Trophoblast cell (in vitro differentiated cells and primary cell): ENCODE measurements at regions not wholly inside any gene's neighbourhood (a gene's known extent, or its start where the extent isn't known, plus 50 kb on each side); places are given as distances from the start of the nearest gene placed in this dataset.

Experiments used
- DNase-seq, 2 donors: peaks; one replicate each; pipeline ENCODE4 v3.0.0-alpha.2; 2016
- H2AFZ ChIP-seq: 2 replicates; pipeline ENCODE4 v1.6.1; 2013; ENCODE audit warnings: low read length, moderate library complexity, mild to moderate bottlenecking; ENCODE audit not compliant: insufficient read depth, poor library complexity
- H2AK5ac ChIP-seq: 2 replicates; pipeline ENCODE4 v1.6.1; 2013; ENCODE audit warnings: mild to moderate bottlenecking, low read length
- H2BK120ac ChIP-seq: 2 replicates; pipeline ENCODE4 v1.6.1; 2013; ENCODE audit warnings: low read length, mild to moderate bottlenecking, moderate library complexity; ENCODE audit not compliant: insufficient read depth, poor library complexity
- H2BK12ac ChIP-seq: 2 replicates; pipeline ENCODE4 v1.6.1; 2013; ENCODE audit warnings: mild to moderate bottlenecking, low read length, moderate library complexity
- H2BK5ac ChIP-seq: 2 replicates; pipeline ENCODE4 v1.6.1; 2013; ENCODE audit warnings: low read length, low read depth, moderate library complexity, mild to moderate bottlenecking; ENCODE audit not compliant: poor library complexity
- H3K14ac ChIP-seq: 2 replicates; pipeline ENCODE4 v1.6.1; 2013; ENCODE audit warnings: mild to moderate bottlenecking, low read length
- H3K18ac ChIP-seq: 2 replicates; pipeline ENCODE4 v1.6.1; 2013; ENCODE audit warnings: mild to moderate bottlenecking, low read length
- H3K23ac ChIP-seq: 2 replicates; pipeline ENCODE4 v1.6.1; 2013; ENCODE audit warnings: low read length
- H3K27ac ChIP-seq: 2 replicates; pipeline ENCODE4 v1.5.1; 2013; ENCODE audit warnings: low read depth, mild to moderate bottlenecking, inconsistent platforms, low read length, moderate library complexity
- H3K27me3 ChIP-seq: 2 replicates; pipeline ENCODE4 v1.6.1; 2013; ENCODE audit warnings: inconsistent platforms, mild to moderate bottlenecking, low read length, moderate library complexity; ENCODE audit not compliant: insufficient read depth
- H3K36me3 ChIP-seq, 2 experiments: 1 replicate in 1 of 2; 2 replicates in 1 of 2; pipeline ENCODE4 v1.6.1; 2013; ENCODE audit warnings: low read length in 2 of 2, mild to moderate bottlenecking in 2 of 2, moderate library complexity in 1 of 2; ENCODE audit not compliant: insufficient read depth in 2 of 2, control insufficient read depth in 1 of 2
- H3K4ac ChIP-seq: 2 replicates; pipeline ENCODE4 v1.6.1; 2013; ENCODE audit warnings: low read depth, mild to moderate bottlenecking, low read length, moderate library complexity
- H3K4me1 ChIP-seq, 2 experiments: 1 replicate in 1 of 2; 2 replicates in 1 of 2; pipeline ENCODE4 v1.6.1; 2013; ENCODE audit warnings: low read length in 2 of 2, mild to moderate bottlenecking in 2 of 2, moderate library complexity in 1 of 2; ENCODE audit not compliant: insufficient read depth in 2 of 2, control insufficient read depth in 1 of 2
- H3K4me2 ChIP-seq: 2 replicates; pipeline ENCODE4 v1.6.1; 2013; ENCODE audit warnings: inconsistent platforms, mild to moderate bottlenecking, low read length, moderate library complexity
- H3K4me3 ChIP-seq: 2 replicates; pipeline ENCODE4 v1.5.1; 2013; ENCODE audit warnings: mild to moderate bottlenecking, low read depth, low read length, inconsistent platforms
- H3K79me1 ChIP-seq: one replicate; pipeline ENCODE4 v1.6.1; 2013; ENCODE audit warnings: low read length
- H3K79me2 ChIP-seq: 2 replicates; pipeline ENCODE4 v1.6.1; 2013; ENCODE audit warnings: low read length, mild to moderate bottlenecking; ENCODE audit not compliant: control insufficient read depth, insufficient read depth, poor library complexity
- H3K9ac ChIP-seq: 2 replicates; pipeline ENCODE4 v1.6.1; 2013; ENCODE audit warnings: mild to moderate bottlenecking, low read length
- H3K9me3 ChIP-seq: 2 replicates; pipeline ENCODE4 v1.6.1; 2013; ENCODE audit warnings: low read depth, mild to moderate bottlenecking, control low read depth, inconsistent platforms, low read length; ENCODE audit not compliant: insufficient read depth
- H4K12ac ChIP-seq: 2 replicates; pipeline ENCODE4 v1.6.1; 2013; ENCODE audit warnings: low read depth, mild to moderate bottlenecking, low read length, moderate library complexity
- H4K8ac ChIP-seq: 2 replicates; pipeline ENCODE4 v1.6.1; 2013; ENCODE audit warnings: low read depth, mild to moderate bottlenecking, low read length, moderate library complexity
- H4K91ac ChIP-seq: one replicate; pipeline ENCODE4 v1.6.1; 2013; ENCODE audit warnings: low read depth, mild to moderate bottlenecking, low read length, moderate library complexity
- WGBS: extraction: QIAGEN DNeasy Blood & Tissue Kit; methylation state at CpG from one replicate; pipeline ENCODE4 v1.1.7; 2013; ENCODE audit warnings: missing lambda C conversion rate; ENCODE audit not compliant: insufficient read length, insufficient coverage; ENCODE audit errors: extremely low coverage; 5-methylcytosine and 5-hydroxymethylcytosine counted together

DNA sequence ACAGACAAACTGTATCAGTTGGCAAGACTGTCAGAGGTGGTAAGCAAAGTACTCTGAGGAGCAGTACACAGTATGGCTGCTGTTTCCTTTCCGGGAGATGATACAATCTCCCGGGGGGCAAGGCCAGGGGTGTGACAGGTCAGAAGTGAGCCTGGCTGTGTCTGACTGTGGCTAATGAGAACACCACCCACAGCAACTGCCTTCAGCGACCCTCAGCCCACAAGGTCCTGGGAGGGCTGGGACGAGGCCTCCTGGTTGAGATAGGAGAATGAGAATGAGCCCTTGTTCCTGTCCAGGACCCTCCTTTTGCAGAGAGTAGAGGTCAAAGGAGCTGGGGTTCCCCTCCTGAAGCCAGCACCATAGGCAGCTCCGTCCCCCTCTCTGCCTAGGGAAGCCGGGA is 421.7 kb downstream of the TCERG1L start:
- no peak overlapping the region for H3K4me3 ChIP-seq
- no peak overlapping the region for H2AFZ ChIP-seq
- no peak for DNase-seq
- no peaks in the 10 kb centered on the region for H3K79me2 ChIP-seq
- H3K9me3 ChIP-seq = no peaks in the 10 kb centered on the region
- no peak overlapping the region for H3K4ac ChIP-seq
- H3K27ac ChIP-seq = no peak overlapping the region
- H3K27me3 ChIP-seq = no peaks in the 10 kb centered on the region
- H3K23ac ChIP-seq = no peak overlapping the region
- H2BK12ac ChIP-seq = no peak overlapping the region
- H3K14ac ChIP-seq = no peak overlapping the region
- H4K91ac ChIP-seq = no peak overlapping the region
- H3K18ac ChIP-seq = no peak overlapping the region
- H2AK5ac ChIP-seq = no peak overlapping the region
- H4K8ac ChIP-seq = no peak overlapping the region
- H4K12ac ChIP-seq = no peak overlapping the region
- no CpG with 5 or more reads among the region's 6 CpGs for WGBS
- no peak overlapping the region for H3K4me2 ChIP-seq
- peaks cover 2 to 3% of the 10 kb centered on the region in 2 experiments for H3K4me1 ChIP-seq
- H3K79me1 ChIP-seq = peaks cover 2% of the 10 kb centered on the region
- H3K36me3 ChIP-seq = no peaks in the 10 kb centered on the region
- H2BK120ac ChIP-seq = no peak overlapping the region
- H3K9ac ChIP-seq = no peak overlapping the region
- H2BK5ac ChIP-seq = no peak overlapping the region

DNA sequence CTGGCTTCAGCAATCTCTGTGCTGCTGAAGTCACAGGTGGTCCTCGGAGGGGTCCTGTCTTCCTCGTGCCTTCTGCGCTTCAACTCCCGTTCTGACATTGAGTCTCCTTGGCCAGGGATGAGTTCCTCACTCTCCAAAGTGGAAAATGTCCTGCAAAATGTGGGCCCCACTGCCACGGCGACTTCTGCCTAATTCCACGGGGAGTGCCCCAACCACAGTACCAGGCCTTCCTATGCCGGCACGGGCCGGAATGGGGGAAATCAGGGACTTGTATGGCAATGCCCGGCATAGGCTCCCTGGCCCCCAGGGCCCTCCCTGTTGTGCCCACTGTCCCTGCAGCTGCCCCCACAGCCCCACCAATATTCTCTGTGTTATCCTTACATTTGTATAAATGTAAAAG is 420.5 kb downstream of the TCERG1L start:
- Histone ChIP-seq H3K18ac (no peak overlapping the region), H2BK12ac (no peak overlapping the region), H2BK5ac (no peak overlapping the region), H3K27me3 (no peaks in the 10 kb centered on the region), H3K4me2 (no peak overlapping the region), H2AFZ (no peak overlapping the region), H3K23ac (no peak overlapping the region), H4K8ac (no peak overlapping the region), H3K9ac (no peak overlapping the region), H4K12ac (no peak overlapping the region), H3K9me3 (no peaks in the 10 kb centered on the region), H3K4me3 (peak overlapping the region; percentile 30), H3K4me1 (peaks cover 2% of the 10 kb centered on the region in 2 experiments), H2BK120ac (no peak overlapping the region), H3K79me1 (peaks cover 2% of the 10 kb centered on the region), H3K36me3 (no peaks in the 10 kb centered on the region), H2AK5ac (no peak overlapping the region), H3K79me2 (no peaks in the 10 kb centered on the region), H4K91ac (no peak overlapping the region), H3K27ac (no peak overlapping the region), H3K4ac (no peak overlapping the region), H3K14ac (no peak overlapping the region)
- no CpG with 5 or more reads among the region's 11 CpGs for WGBS
- DNase-seq = no peak

DNA sequence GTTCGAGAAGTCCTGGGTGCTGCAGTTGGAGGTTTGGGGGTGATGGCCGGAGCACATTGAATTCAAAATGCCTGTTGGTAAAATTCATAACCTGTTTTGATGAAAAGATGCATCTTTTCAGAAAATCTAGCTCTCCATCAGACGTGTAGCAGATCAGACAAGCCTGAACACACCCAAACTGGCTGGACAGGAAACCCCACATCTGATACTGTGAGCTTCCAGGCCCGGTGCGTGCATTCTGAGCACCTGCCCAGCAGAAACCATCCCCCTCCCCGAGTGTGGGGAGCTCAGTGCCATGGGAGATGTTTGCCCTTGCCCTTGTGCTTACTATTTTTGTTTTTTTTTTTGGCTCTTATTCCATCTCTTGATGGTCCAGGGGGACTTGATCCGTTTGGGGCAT is 417.1 kb downstream of the TCERG1L start:
- Histone ChIP-seq H4K8ac (no peak overlapping the region), H3K14ac (no peak overlapping the region), H2BK5ac (no peak overlapping the region), H3K27ac (no peak overlapping the region), H3K4ac (no peak overlapping the region), H3K4me2 (no peak overlapping the region), H3K23ac (no peak overlapping the region), H4K91ac (no peak overlapping the region), H2BK120ac (no peak overlapping the region), H3K79me2 (no peaks in the 10 kb centered on the region), H3K9ac (no peak overlapping the region), H3K79me1 (peaks cover 2% of the 10 kb centered on the region), H2BK12ac (no peak overlapping the region), H3K27me3 (no peaks in the 10 kb centered on the region), H2AFZ (no peak overlapping the region), H3K4me1 (peaks cover 2% of the 10 kb centered on the region in 2 experiments), H3K18ac (no peak overlapping the region), H3K4me3 (no peak overlapping the region), H2AK5ac (no peak overlapping the region), H3K36me3 (no peaks in the 10 kb centered on the region), H4K12ac (no peak overlapping the region), H3K9me3 (no peaks in the 10 kb centered on the region)
- DNase-seq = no peak
- no CpG with 5 or more reads among the region's 7 CpGs for WGBS

DNA sequence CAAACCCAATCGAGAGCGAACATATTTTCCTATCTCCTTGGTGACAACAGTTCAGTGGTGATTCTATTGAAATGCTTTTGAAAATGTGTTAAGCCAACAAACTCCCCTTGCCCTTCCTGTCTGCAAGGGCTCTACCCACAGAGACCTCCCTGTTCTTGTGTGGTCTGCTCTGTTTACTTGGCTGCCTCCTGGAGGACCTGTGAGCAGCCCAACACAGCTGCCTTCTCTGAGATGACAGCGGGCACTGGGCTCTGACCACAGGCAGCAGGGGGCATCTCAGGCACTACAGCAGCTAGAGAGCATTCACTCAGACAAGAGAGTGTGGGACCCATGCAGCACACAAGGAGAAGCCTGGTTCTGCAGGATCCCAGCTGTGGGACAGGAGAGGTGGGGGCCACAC is 416.4 kb downstream of the TCERG1L start:
- H3K9ac ChIP-seq = no peak overlapping the region
- H3K79me2 ChIP-seq = no peaks in the 10 kb centered on the region
- H3K4me2 ChIP-seq = no peak overlapping the region
- no peak overlapping the region for H4K8ac ChIP-seq
- no peak overlapping the region for H2BK12ac ChIP-seq
- no peak overlapping the region for H2AFZ ChIP-seq
- H3K4me1 ChIP-seq = peaks cover 2% of the 10 kb centered on the region in 2 experiments
- no peaks in the 10 kb centered on the region for H3K27me3 ChIP-seq
- no peak overlapping the region for H4K91ac ChIP-seq
- no peak overlapping the region for H2AK5ac ChIP-seq
- no peak overlapping the region for H3K27ac ChIP-seq
- no peak overlapping the region for H3K4me3 ChIP-seq
- H4K12ac ChIP-seq = no peak overlapping the region
- H3K14ac ChIP-seq = no peak overlapping the region
- H3K4ac ChIP-seq = no peak overlapping the region
- no peak overlapping the region for H2BK5ac ChIP-seq
- H3K18ac ChIP-seq = no peak overlapping the region
- H3K23ac ChIP-seq = no peak overlapping the region
- no peaks in the 10 kb centered on the region for H3K9me3 ChIP-seq
- WGBS = no CpG with 5 or more reads among the region's 3 CpGs
- no peak overlapping the region for H2BK120ac ChIP-seq
- H3K79me1 ChIP-seq = peaks cover 2% of the 10 kb centered on the region
- DNase-seq = no peak
- no peaks in the 10 kb centered on the region for H3K36me3 ChIP-seq
